PC-9 (cell line): ENCODE measurements at regions not wholly inside any gene's neighbourhood (a gene's known extent, or its start where the extent isn't known, plus 50 kb on each side); places are given as distances from the start of the nearest gene placed in this dataset.

Experiments used
- EZH2 ChIP-seq: fragments of 200-600 bp; sonication (generic); IDR thresholded peaks from 2 replicates; pipeline ENCODE4 v1.8.0; 2017; ENCODE audit warnings: antibody characterized with exemption, low read depth
- TF ChIP-seq, protein P1 (sequence below): fragments of 200-600 bp; sonication (generic); conservative IDR thresholded peaks from 2 replicates; pipeline ENCODE4 v1.6.1; 2017; ENCODE audit warnings: mixed run types, antibody characterized with exemption, mild to moderate bottlenecking, moderate library complexity

- TF ChIP-seq, protein P1, sequence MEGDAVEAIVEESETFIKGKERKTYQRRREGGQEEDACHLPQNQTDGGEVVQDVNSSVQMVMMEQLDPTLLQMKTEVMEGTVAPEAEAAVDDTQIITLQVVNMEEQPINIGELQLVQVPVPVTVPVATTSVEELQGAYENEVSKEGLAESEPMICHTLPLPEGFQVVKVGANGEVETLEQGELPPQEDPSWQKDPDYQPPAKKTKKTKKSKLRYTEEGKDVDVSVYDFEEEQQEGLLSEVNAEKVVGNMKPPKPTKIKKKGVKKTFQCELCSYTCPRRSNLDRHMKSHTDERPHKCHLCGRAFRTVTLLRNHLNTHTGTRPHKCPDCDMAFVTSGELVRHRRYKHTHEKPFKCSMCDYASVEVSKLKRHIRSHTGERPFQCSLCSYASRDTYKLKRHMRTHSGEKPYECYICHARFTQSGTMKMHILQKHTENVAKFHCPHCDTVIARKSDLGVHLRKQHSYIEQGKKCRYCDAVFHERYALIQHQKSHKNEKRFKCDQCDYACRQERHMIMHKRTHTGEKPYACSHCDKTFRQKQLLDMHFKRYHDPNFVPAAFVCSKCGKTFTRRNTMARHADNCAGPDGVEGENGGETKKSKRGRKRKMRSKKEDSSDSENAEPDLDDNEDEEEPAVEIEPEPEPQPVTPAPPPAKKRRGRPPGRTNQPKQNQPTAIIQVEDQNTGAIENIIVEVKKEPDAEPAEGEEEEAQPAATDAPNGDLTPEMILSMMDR = no peak
- no peak for TF ChIP-seq EZH2
Observed at GRCh38 chr3:186465508-186465907, 78.7 kb downstream of the CRYGS start.
